DND-41 (cell line): ENCODE measurements at regions not wholly inside any gene's neighbourhood (a gene's known extent, or its start where the extent isn't known, plus 50 kb on each side); places are given as distances from the start of the nearest gene placed in this dataset.

Experiments used
- CTCF ChIP-seq: IDR thresholded peaks from 2 replicates; pipeline ENCODE4 v1.5.1; 2012; ENCODE audit warnings: borderline replicate concordance, low read length, moderate library complexity, mild to moderate bottlenecking; ENCODE audit not compliant: poor library complexity, severe bottlenecking; ENCODE audit errors: extremely low read depth
- EZH2 ChIP-seq: IDR thresholded peaks from 3 replicates; pipeline ENCODE4 v1.6.1; 2012; ENCODE audit warnings: borderline replicate concordance, low read depth, mild to moderate bottlenecking, moderate library complexity, low read length, inconsistent platforms; ENCODE audit not compliant: severe bottlenecking

GRCh38 chr7:3180604-3181003, 120.4 kb upstream of the SDK1 start:
- no peak for TF ChIP-seq CTCF
- no peak for TF ChIP-seq EZH2
